NT2/D1 (cell line): ENCODE measurements at regions not wholly inside any gene's neighbourhood (a gene's known extent, or its start where the extent isn't known, plus 50 kb on each side); places are given as distances from the start of the nearest gene placed in this dataset.
"Not testable (repeated sequence)": the region's sequence is repeated elsewhere in the genome, so short reads cannot be mapped to it uniquely, and the experiment has no call there.

Source experiments
- DNase-seq: peaks from one replicate; pipeline ENCODE4 v3.0.0-alpha.2; 2011; ENCODE audit warnings: low read depth, low spot score
- H3K27me3 ChIP-seq: 2 replicates; pipeline ENCODE4 v1.6.0; 2011; ENCODE audit warnings: mild to moderate bottlenecking; ENCODE audit not compliant: insufficient read length, insufficient read depth
- H3K36me3 ChIP-seq: 2 replicates; pipeline ENCODE4 v1.6.1; 2011; ENCODE audit warnings: mild to moderate bottlenecking, low read length, mixed read lengths; ENCODE audit not compliant: insufficient read depth, insufficient read length
- H3K4me1 ChIP-seq: 2 replicates; pipeline ENCODE4 v1.5.1; 2011; ENCODE audit not compliant: insufficient read depth, insufficient read length
- H3K4me3 ChIP-seq: 2 replicates; pipeline ENCODE4 v1.5.1; 2011; ENCODE audit warnings: low read depth; ENCODE audit not compliant: insufficient read length
- H3K9ac ChIP-seq: 2 replicates; pipeline ENCODE4 v1.6.0; 2011; ENCODE audit warnings: low read depth; ENCODE audit not compliant: insufficient read length
- H3K9me3 ChIP-seq: 2 replicates; pipeline ENCODE4 v1.5.1; 2011; ENCODE audit warnings: mild to moderate bottlenecking, low read length; ENCODE audit not compliant: insufficient read depth
- SUZ12 ChIP-seq: IDR thresholded peaks from 2 replicates; pipeline ENCODE4 v1.6.1; 2011; ENCODE audit not compliant: insufficient read length, insufficient read depth; ENCODE audit errors: extremely low read depth
- YY1 ChIP-seq: IDR thresholded peaks from 2 replicates; pipeline ENCODE4 v1.6.1; 2011; ENCODE audit not compliant: insufficient read length, insufficient read depth
- ZNF274 ChIP-seq: IDR thresholded peaks from 2 replicates; pipeline ENCODE4 v1.6.1; 2011; ENCODE audit warnings: mild to moderate bottlenecking, low read depth, low read length

DNA sequence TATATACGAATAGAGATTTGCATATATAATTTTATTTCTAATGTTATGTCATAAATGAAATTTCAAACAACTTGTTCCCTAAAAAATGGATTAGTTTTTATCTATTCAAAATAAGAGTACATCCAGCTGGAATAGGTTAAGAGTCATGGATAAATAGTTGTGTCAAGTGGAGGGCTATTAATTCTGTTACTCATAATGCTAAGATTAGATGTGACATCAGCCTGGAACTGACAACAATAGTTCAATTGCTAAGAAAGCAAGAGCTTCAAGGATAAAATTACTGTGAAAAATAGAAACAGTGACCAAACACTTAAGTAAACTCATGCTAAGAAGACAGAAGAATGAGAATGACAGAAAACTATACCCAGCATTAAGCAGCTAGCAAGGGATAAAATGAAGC, 92.2 kb upstream of the CDH9 start:
- TF ChIP-seq ZNF274 (no peak), SUZ12 (no peak), YY1 (no peak)
- Histone ChIP-seq H3K36me3 (no peaks in the 10 kb centered on the region), H3K9ac (no peak overlapping the region), H3K4me1 (no peaks in the 10 kb centered on the region), H3K9me3 (no peaks in the 10 kb centered on the region), H3K27me3 (no peaks in the 10 kb centered on the region), H3K4me3 (no peak overlapping the region)
- DNase-seq, result no peak

DNA sequence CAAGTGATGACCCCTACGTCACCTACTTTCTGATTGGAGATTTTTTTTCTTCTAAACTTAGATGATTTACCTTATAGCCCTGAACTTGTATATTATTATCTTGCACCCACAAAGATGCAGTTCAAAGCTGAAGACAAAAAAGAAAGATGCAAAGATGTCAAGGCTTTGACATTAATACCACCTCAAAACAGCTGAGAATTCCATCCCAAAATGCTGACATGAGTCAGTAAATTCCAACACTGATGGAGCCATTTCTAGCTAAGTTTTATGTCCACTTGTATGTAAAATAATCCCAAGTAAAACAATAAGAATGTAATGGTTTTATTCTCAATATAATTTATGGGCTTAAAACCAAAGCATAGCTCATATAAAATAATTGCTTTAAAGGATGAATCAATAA, 91.5 kb upstream of the CDH9 start:
- Histone ChIP-seq H3K9me3 (no peaks in the 10 kb centered on the region), H3K36me3 (no peaks in the 10 kb centered on the region), H3K9ac (no peak overlapping the region), H3K4me1 (no peaks in the 10 kb centered on the region), H3K4me3 (no peak overlapping the region), H3K27me3 (no peaks in the 10 kb centered on the region)
- no peak for DNase-seq
- TF ChIP-seq SUZ12 (no peak), ZNF274 (no peak)

DNA sequence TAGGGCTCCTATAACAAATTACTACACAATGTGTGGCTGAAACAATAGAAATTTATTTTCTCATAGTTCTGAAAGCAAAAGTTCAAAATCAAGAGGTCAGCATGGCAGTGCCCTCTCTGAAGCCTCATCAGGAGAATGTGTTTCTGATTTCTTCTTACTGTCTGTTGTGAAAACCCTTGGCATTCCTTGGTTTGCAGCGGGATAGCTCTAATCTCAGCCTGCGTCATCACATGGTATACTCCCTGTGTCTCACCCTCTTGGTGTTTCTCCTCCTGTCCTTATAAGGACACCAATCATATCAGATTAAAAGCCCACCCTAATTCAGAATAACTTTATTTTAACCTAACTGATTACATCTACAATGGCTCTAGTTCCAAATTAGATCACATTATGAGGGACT, 87.5 kb upstream of the CDH9 start:
- Histone ChIP-seq H3K36me3 (no peaks in the 10 kb centered on the region), H3K9ac (no peak overlapping the region), H3K4me1 (no peaks in the 10 kb centered on the region), H3K4me3 (no peak overlapping the region), H3K9me3 (no peaks in the 10 kb centered on the region), H3K27me3 (no peaks in the 10 kb centered on the region)
- DNase-seq, result no peak
- no peak for TF ChIP-seq SUZ12
- no peak for TF ChIP-seq ZNF274
- TF ChIP-seq YY1, result no peak

DNA sequence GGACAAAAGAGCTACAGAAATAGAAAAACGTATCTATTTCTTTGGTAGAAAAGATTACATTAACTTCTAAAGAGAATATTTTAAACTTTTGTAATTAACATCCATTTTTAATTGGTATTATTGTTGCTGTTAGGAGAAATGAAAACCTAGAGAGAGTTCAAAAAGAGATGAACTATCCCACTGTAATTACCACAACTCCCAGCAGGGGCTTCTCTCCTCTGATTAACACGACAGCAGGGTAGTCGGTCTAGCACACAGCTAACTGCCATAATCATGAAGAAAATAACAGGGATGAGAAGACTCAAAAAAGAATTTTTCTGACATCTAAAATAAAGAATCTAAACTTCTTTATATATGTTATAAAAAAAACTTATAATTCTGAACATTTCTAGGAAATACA, 86.2 kb upstream of the CDH9 start:
- no peak overlapping the region for H3K9ac ChIP-seq
- no peaks in the 10 kb centered on the region for H3K4me1 ChIP-seq
- no peaks in the 10 kb centered on the region for H3K9me3 ChIP-seq
- H3K27me3 ChIP-seq, result no peaks in the 10 kb centered on the region
- no peaks in the 10 kb centered on the region for H3K36me3 ChIP-seq
- no peak for DNase-seq
- TF ChIP-seq SUZ12, result no peak
- no peak for TF ChIP-seq YY1
- no peak for TF ChIP-seq ZNF274
- H3K4me3 ChIP-seq, result no peak overlapping the region

DNA sequence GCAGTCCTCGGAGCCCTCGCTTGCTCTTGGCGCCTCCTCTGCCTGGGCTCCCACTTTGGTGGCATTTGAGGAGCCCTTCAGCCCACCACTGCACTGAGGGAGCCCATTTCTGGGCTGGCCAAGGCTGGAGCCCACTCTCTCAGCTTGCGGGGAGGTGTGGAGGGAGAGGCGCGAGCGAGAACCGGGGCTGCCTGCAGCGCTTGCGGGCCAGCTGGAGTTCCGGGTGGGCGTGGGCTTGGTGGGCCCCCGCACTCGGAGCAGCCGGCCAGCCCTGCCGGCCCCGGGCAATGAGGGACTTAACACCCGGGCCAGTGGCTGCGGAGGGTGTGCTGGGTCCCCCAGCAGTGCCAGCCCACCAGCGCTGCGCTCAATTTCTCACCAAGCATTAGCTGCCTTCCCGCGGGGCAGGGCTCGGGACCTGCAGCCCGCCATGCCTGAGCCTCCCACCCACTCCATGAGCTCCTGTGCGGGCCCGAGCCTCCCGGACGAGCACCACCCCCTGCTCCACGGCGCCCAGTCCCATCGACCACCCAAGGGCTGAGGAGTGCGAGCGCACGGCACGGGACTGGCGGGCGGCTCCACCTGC, 81.4 kb upstream of the CDH9 start:
- not testable (repeated sequence) for H3K9ac ChIP-seq, H3K36me3 ChIP-seq, DNase-seq, H3K4me3 ChIP-seq, H3K27me3 ChIP-seq, H3K4me1 ChIP-seq, H3K9me3 ChIP-seq

DNA sequence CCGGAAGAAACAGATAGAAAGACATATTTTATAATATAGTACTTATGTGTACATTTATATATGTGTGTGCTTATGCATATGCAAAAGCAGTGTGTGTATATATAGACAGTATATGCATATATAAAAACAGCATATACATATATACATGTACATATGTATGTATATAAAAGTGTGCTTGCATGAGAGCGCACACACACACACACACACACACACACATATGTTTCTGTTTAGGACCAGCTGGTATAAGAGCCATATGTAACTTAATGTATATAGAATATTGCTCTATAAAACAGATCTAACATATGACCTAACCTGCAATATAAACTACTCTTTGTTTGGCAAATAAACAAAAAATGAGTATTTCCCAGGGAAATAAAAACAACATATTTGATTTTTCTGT, 65.1 kb upstream of the CDH9 start:
- no peak overlapping the region for H3K4me3 ChIP-seq
- H3K36me3 ChIP-seq, result no peaks in the 10 kb centered on the region
- no peaks in the 10 kb centered on the region for H3K27me3 ChIP-seq
- H3K9me3 ChIP-seq, result no peaks in the 10 kb centered on the region
- TF ChIP-seq SUZ12 (no peak), ZNF274 (no peak), YY1 (no peak)
- H3K4me1 ChIP-seq, result no peaks in the 10 kb centered on the region
- no peak for DNase-seq
- H3K9ac ChIP-seq, result no peak overlapping the region

DNA sequence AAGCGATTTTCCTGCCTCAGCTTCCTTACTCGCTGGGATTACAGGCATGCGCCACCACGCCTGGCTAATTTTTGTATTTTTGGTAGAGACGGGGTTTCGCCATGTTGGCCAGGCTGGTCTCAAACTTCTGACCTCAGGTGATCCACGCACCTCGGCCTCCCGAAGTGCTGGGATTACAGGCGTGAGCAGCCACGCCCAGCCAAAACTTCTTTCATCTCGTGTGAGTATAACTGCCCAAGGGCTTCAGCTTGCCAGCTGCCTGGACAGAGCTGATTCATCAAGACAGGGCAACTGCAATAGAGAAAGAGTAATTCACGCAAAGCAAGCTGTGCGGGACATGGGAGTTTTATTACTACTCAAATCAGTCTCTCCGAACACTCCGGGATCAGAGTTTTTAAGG, 57.4 kb upstream of the CDH9 start:
- not testable (repeated sequence) for H3K9ac ChIP-seq, H3K36me3 ChIP-seq, H3K4me1 ChIP-seq, H3K27me3 ChIP-seq, H3K9me3 ChIP-seq, H3K4me3 ChIP-seq, DNase-seq

DNA sequence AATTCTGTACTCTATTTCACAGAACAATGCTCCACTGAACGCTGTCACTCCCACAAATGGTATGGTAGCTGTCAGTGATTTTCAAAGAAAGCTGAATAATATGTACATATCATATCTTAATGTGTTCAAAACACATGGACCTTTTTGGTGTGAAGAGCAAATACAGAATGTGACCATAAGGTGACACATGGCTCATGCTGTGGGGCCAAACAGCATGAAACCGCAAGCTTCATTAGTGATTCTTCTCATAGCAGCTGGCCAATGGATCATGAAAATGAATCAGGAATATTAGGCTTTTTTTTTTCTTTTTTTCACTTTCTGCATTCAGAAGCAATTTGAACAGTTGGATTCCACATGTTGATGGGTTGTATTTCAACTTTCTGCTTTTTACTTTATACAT, 54.9 kb upstream of the CDH9 start:
- H3K9ac ChIP-seq, result no peak overlapping the region
- no peak for TF ChIP-seq YY1
- no peak for TF ChIP-seq ZNF274
- TF ChIP-seq SUZ12, result no peak
- H3K27me3 ChIP-seq, result no peaks in the 10 kb centered on the region
- no peaks in the 10 kb centered on the region for H3K9me3 ChIP-seq
- H3K36me3 ChIP-seq, result no peaks in the 10 kb centered on the region
- no peak for DNase-seq
- no peaks in the 10 kb centered on the region for H3K4me1 ChIP-seq
- no peak overlapping the region for H3K4me3 ChIP-seq
